Activated CD4-positive, alpha-beta T cell treated with anti-CD3 and anti-CD28 coated beads for 48 hours (primary cell): ENCODE measurements at regions not wholly inside any gene's neighbourhood (a gene's known extent, or its start where the extent isn't known, plus 50 kb on each side); places are given as distances from the start of the nearest gene placed in this dataset.

Experiments used
- DNase-seq: peaks from one replicate; pipeline ENCODE4 v3.0.0-alpha.2; 2020

DNA sequence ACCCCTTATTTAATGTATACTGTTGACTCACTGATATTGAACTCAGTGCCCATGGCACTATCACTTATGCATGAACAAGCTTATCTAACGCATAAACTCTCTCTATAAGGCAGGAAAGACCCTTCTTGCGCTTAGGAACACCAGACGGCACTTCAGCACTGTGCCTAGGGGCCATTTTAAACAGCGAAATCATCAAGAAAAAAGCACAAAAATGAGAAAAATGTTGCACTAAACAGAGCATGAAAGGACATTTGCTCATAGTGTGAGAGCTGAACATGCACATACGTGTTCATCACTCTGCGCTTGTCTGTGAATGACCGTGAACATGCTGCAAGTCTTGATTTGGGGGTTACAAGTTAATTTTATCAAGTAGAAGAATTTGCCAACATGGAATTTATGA lies 109.6 kb downstream of the WDR11 start:
- DNase-seq, result no peak

- DNase-seq, result no peak
Observed at GRCh38 chr10:120961795-120962755, 110.9 kb downstream of the WDR11 start.

DNA sequence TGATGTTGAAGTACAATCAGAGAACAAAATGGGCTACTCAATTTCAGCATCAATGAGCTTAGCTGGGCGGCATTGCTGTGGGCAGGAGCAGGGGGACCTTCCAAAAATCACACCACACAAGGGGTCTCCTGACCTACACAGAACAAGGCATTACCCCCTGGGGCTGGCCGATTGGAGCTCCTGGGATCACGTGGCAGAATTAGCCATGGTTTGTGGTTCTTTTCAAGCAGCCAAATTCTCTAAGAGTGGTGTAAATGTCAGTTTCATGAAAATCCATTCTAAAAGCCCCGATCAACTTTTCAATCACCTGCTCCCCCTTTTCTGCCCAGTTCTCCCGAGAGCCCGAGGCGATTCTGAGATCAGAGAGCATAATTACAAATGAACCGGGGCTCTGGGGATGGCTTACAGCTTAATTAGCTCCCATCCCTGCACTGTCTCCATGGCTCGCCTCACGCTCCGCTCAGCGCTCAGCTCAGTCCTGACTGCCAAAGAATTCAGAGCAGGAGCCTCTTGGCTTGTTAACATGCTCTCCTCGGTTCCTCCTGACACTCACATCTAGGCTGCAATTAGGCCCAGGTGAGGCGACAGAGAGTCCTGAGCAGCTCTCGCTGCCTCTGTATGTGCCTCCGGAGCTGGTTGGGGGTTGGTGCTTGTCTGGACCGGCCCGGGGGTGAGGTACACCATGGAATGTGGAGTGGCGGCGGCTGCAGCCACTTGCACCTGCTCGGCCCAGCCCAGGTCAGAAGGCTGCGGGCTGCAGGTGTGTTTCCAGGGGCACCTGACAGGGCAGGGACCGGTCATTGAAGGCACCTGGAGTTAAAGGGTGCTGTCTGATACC lies 111.8 kb downstream of the WDR11 start:
- no peak for DNase-seq

- no peak for DNase-seq
Observed at GRCh38 chr10:120963594-120964220, 112.5 kb downstream of the WDR11 start.

GRCh38 chr10:120966657-120967045 lies 115.5 kb downstream of the WDR11 start:
- DNase-seq, result no peak

GRCh38 chr10:120969219-120969645 lies 118.1 kb downstream of the WDR11 start:
- no peak for DNase-seq

- no peak for DNase-seq
Observed at GRCh38 chr10:120970595-120971529, 119.7 kb downstream of the WDR11 start.

DNA sequence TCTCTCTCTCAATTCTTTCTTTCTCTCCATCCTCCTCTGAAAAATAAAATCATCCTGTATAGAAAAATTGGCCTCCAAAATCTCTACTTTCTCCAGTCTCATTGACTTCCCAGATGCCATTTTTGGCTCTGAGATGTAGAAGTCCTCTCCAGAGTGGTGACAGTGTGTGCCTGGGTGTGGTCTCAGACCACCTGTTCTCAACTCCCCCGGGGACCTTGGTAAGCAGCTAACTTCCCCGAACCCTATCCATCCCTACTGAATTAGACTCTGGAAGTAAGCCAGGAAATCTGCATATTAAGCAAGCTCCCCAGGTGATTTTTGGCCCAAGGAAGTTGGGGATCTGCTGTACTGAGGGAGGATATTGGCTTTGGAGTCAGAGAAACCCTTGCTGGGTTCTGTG lies 120.5 kb downstream of the WDR11 start:
- DNase-seq, result no peak

DNA sequence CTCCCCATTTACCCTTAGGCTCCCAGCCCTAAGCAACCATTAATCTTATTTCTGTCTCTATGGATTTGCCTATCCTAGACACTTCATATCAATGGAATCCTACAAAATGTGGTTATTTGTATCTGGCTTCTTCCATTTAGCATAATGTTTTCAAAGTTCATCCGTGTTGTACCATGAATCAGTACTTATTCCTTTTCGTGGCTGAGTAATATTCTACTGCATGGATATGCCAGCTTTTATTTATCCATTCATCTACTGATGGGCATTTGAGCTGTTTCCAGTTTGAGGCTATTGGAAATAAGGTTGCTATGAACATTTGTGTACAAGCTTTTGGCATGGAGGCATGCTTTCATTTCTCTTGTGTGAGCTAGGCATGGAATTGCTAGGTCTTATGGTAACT lies 121.1 kb downstream of the WDR11 start:
- DNase-seq, result no peak

DNA sequence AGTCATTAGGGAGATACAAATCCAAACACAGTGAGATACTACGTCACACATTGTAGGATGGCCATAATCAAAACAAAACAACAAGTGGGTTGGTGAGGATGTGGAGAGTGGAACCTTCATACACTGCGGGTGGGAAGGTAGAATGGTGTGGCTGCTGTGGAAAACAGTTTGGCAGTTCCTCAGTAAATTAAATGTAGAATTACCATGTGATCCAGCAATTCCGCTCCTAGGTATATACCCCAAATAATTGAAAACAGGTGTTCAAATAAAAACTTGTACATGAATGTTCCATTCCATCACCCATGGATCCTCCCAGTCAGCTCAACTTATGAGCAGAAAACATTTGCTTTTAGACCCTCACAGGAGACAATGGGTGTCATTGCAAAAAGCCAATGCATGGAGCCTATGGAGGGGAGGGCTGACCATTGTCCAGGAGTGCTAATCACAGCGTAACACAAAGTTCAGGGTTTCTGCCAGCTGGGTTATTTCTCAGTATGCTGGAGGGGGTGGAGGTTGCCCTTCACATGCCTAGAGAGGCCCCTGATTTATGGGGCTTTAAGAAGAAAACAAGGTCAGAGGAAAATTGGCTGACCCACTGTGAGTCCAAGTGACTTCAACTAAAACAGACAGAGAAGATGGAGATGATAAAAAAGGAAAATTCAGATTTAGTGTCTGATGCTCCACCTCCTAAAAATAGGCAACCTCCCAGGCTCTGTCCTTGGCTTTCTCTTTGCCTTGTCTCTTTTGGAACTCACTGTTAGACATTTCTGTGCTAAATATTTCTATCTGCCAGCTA lies 124.1 kb downstream of the WDR11 start:
- DNase-seq, result no peak

DNA sequence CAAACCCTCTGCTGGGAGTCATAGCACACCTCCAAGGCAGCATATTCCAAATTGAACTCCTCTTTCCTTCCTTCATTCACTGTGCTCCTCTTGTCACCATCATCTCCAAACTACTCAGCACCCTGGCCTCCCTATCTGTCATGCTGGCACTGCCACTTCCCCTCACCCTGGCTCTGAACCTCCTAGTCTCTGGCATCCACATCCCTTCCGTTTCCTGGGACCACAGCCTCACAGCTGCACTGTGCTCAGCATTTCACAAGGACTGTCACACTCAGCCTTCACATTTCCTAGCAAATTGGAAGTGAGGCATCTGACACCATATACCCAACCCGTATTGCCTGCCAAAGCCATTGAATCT lies 124.7 kb downstream of the WDR11 start:
- no peak for DNase-seq

- DNase-seq, result no peak
Observed at GRCh38 chr10:120977897-120978296, 126.7 kb downstream of the WDR11 start.

DNA sequence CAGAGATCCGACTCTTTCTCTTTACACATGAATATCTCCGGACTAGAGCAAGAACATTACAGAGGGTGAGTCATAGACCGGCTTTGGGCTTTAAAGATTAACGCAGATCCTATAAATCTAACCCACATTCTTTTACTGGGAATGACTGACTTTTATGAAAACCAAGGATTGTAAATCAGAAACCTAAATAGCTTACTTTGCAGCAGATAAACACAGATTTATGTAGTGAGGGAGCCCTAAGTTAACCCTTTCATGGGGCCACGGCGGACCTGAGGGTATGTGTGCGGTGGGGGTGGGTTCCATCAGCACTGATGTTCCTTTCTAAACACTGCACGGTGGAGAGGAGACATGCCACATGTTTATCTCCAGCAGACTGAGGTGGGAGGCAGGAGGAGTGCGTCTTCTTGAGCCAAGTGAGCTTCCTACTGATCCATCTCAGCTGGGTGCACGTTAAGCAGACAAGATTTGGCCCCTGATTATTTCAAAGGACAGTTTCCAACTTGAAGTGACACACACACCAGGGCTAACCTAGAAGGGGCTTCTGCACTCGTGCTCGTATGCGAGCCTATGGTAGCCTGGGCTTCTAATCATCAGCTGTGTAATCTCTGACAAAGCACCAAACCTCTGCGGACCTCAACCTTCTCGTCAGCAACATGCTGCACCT lies 127.6 kb downstream of the WDR11 start:
- DNase-seq, result no peak

DNA sequence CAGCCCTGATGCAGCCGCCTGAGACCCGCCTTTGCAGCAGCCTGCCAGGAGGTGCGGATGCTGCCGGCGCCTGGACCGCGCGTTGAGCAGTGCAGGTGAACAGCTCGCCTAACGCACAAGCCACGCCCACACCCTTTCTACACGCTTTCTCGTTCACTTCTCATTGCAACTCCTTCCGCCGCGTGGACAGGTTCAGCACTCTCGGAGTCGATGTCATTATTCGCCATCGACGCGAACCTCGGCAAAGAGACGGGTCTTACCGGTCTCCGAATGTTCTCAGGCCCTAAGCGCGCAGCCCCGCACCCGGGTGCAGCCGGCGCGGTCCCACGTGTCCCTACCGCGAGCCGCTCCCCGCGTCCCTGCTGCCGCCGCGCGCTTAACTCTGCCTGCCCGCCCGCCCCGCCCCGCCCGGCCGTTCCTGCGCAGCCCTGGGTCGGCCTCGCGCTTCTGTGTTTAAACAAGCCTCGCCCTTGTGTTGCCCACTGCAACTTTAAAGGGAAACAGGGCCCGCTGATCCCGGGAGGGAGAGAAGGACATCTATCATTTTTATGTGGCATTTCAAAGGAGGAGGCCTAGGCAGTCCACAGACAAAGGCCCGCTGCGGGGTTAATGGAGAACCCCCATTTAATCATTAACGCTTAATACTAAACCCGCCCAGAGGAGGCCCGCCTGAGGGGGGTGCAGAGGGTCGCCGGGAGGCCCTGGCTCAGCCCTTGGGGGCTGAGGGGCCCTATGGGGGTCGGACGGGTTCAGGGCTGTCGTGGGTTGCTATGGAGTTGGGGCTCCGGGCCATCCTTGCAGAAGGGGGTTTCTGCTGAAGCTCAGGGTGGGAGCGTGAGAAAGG lies 128.5 kb downstream of the WDR11 start:
- DNase-seq, result peak; percentile 43

DNA sequence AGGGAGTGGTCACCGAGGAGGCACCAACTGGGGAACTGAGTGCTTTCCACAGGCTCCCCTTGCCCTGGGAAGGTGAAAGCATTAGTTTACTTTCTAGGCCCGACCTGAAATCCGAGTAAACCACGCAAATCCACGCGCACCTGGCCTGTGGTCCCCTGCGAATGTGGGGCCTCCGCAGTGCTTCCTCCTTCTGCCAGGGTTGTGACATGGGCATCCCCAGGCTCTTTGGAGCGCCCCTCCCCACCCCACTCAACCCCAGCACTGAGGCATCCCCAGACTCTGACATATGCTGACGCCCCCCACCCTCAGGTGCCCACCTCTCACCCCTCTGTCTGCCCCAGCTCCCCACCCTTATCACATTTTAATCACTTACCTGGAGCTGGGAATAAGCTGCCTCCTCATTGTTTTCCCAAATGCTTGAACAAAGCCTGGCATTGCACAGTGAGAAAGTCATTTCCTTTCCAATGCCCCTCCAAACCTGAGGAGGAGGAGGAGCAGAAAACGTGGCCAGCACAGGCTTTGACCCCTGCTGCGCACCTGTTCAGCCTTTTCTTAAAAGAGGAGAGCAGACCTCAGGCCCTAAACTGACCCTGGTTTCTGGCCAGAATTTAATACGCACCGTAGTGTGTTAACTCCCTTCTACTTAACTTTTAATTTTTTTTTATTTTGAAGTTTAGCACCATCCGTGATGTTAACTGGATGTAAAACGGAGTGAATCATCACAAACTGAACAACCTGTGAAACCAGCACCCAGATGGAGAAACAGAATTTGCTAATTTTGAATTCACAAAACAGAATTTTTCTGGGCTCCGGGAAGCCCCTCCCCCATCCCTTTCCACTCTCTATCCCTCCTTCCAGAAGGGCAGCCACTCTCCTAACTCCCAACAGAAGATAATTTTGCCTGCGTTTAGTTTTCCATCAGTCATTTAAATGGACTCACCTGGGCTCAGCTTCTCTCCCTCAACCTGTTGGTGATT lies 129.4 kb downstream of the WDR11 start:
- no peak for DNase-seq

- DNase-seq, result no peak
Observed at GRCh38 chr10:120981601-120982391, 130.6 kb downstream of the WDR11 start.

GRCh38 chr10:120982507-120982906 lies 131.3 kb downstream of the WDR11 start:
- DNase-seq, result no peak

DNA sequence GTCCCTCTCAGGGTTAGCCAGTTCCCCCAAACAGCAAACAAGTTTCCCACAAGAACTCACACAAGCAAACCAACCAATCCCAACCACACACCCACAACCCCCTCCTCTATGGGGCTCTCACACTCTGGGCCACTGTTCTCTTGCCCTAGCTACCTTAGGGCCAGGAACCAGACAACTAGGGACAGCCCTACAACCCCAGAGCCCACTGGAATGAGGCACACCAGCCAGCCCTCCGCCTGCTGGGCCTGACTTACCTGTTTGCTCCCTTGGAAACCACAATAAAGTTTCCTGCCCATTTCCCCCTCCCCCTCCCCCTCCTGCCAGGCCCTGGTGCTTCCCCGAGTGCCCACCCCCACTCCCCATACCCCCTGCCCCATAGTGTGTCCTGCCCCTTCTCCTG lies 132.6 kb downstream of the WDR11 start:
- no peak for DNase-seq
